GM18951 (cell line): ENCODE measurements at regions not wholly inside any gene's neighbourhood (a gene's known extent, or its start where the extent isn't known, plus 50 kb on each side); places are given as distances from the start of the nearest gene placed in this dataset.

ENCODE experiments used
- POLR2A ChIP-seq: IDR thresholded peaks from 4 replicates; pipeline ENCODE4 v1.6.1; 2011; ENCODE audit warnings: mild to moderate bottlenecking; ENCODE audit not compliant: insufficient read length, insufficient read depth; ENCODE audit errors: extremely low read depth
- in situ Hi-C: fragments of 300-500 bp; cut with MboI; formaldehyde crosslinking; loops from one replicate; pipeline ENCODE4 v1.12.0; 2022; ENCODE audit warnings: low sequenced_read_pairs, mixed read lengths, inconsistent platforms; ENCODE audit not compliant: unreplicated experiment

- in situ Hi-C loops, result no loop called here
- TF ChIP-seq POLR2A, result no peak
Observed at GRCh38 chr9:129319938-129320481, 141.9 kb upstream of the IER5L start.

GRCh38 chr9:129319076-129319937 lies 141.2 kb upstream of the IER5L start:
- in situ Hi-C loops, result no loop called here

DNA sequence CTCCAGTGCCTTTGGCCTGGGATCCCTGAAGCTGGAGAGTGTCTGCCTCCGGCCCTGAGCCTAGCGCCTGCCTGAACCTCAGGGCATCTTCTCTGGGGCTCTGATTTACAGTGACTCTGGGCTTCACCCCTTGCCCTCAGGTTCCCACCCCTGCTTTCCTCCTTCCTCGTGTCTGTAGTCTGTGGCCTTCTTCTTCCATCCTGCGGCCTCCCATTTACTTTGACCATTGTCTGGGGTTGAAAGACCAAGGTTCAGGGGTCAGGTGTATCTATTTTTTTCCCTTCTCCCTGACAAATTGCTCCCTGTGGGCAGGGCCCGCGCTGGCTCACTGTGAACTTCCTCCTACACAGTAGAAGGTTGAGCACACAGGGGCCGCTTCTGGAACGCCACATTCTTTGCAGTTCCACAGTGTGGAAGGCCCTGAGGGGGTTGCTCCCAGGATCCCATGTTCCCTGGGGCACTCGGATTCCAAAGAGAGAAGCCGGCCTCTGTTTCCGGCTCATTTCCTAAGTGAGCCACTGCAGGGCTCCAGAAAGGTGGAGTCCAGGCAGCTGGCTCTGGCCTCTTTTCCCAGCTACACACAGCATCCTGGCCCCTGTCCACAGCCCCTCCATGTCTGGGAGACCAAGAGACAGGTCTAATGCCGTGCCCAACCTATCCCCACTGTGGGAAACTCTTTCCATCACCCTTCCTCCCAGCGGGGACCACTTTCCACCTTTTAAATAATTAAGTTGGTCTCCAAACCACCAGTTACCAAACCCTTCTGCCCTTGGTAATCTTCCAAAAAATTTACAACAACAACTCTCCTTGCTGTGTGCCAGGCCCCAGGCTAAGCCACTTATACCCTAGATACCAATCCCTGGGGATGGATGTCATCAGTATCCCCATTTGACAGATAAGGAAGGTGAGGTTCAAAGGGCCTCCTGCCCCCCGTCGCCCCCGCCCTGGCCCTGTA lies 140.3 kb upstream of the IER5L start:
- in situ Hi-C loops, result no loop called here
- TF ChIP-seq POLR2A, result no peak

More at GRCh38 chr9:129319076-129319937, 141.2 kb upstream of the IER5L start:
- no peak for TF ChIP-seq POLR2A

GRCh38 chr9:129317179-129318011 lies 139.3 kb upstream of the IER5L start:
- in situ Hi-C loops, result no loop called here
- no peak for TF ChIP-seq POLR2A

DNA sequence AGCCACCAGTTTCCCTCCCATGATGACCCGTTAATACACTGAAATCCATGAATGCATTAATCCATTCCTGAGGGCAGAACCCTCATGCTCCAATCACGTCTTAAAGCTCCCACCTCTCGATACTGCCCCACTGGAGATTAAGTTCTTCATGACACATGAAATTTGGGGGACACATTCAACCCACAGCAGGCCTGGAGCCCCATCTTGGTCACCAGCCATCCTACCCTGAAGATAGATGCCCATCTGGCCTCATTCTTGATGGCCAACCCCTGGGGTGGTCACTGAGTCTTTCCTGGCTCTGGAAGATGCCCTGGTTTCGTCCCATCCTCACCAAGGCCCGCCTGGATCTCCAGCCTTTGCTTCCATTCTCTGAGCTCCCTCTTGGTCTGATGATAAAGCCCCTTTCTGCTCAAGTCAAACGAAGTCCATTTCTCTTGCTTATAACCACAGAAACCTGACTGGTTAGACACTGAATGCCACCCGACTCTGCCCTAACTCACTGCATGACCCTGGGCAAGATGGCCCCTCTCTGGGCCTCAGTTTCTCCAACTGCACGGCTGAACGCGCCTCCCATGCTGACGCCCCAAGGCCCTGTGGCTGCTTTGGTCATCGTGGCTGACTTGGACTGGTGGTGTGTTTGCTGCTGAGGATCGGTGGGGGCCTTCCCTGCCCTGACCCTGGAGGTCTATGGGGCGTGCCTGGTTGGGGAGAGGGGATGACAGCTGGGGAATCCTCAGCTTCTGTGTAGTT lies 138.4 kb upstream of the IER5L start:
- in situ Hi-C loops, result no loop called here
- no peak for TF ChIP-seq POLR2A

DNA sequence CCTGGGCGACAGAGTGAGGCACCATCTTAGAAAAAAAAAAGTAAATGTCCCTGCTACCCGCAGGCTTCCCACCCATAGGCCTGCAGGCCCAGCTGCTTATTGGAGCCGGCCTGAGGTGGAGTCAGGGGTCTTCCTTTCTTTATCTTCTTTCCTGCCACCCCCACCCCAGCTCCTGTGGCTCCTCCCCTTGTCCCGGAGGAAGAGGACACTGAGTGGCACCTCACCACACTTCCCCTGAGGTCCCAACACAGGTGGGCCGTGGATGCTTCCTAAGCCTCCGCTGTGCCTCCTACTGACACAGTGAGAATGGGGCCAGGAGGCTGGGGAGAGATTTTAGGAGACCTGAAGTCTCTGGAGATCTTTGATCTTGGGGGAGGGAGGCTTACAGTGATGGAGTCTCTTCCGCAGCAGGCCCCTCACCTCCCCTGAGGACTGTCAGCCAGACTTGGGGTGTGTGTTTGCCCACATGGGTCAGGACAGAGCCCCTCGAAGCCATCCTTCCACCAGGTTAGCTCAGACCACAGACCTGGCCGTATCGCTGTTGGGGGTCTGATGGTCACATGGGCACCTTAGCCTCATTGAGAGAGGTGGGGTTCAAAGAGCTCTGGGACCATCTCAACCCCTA lies 135.4 kb upstream of the IER5L start:
- no peak for TF ChIP-seq POLR2A
- in situ Hi-C loops, result no loop called here

GRCh38 chr9:129312251-129313122 lies 134.4 kb upstream of the IER5L start:
- in situ Hi-C loops, result no loop called here
- TF ChIP-seq POLR2A, result no peak

- in situ Hi-C loops, result no loop called here
- TF ChIP-seq POLR2A, result no peak
Observed at GRCh38 chr9:129311643-129312042, 133.6 kb upstream of the IER5L start.

GRCh38 chr9:129310666-129311350 lies 132.7 kb upstream of the IER5L start:
- TF ChIP-seq POLR2A, result no peak

GRCh38 chr9:129309906-129310305 lies 131.8 kb upstream of the IER5L start:
- TF ChIP-seq POLR2A, result no peak
- in situ Hi-C loops, result no loop called here

More at GRCh38 chr9:129310666-129311350, 132.7 kb upstream of the IER5L start:
- in situ Hi-C loops, result no loop called here
